ENCODE measurements at regions not wholly inside any gene's neighbourhood (a gene's known extent, or its start where the extent isn't known, plus 50 kb on each side); places are given as distances from the start of the nearest gene placed in this dataset.

GRCh38 chr9:106065579-106066214, 371.4 kb downstream of the TMEM38B start:
- H3K4me2 ChIP-seq (ENCODE audit: insufficient read depth in 1 of 2, low read depth in 2 of 2, low read length in 2 of 2) = no peak overlapping the region
- H3K4ac ChIP-seq (replicated peaks; ENCODE audit: insufficient read length, low read depth, low read length) = no peak overlapping the region
- no peak overlapping the region for H2BK12ac ChIP-seq (ENCODE audit: low read depth, low read length)
- DNase-seq (ENCODE audit: low read depth in 1 of 2, low spot score in 2 of 2) = no peak
- no peaks in the 10 kb centered on the region for H3K27me3 ChIP-seq (replicated peaks in 1 of 4; ENCODE audit: control insufficient read depth in 3 of 4, extremely low read depth in 1 of 4, insufficient read depth in 3 of 4, low read length in 3 of 4)
- no peak overlapping the region for H3K18ac ChIP-seq (ENCODE audit: extremely low read depth, low read length)
- ChIA-PET POLR2A (ENCODE audit: partially characterized antibody) (no interaction called here), CTCF (ENCODE audit: partially characterized antibody) (interaction anchor here (0.6 kb wide), 1 partner anchor 521 kb away, joined by 3 read pairs; no protein-coding TSS in a partner anchor)
- no peak overlapping the region for H4K8ac ChIP-seq (ENCODE audit: extremely low read depth, insufficient read depth, low read length)
- no peak overlapping the region for H2BK20ac ChIP-seq (ENCODE audit: low read length)
- no peak overlapping the region for H2AFZ ChIP-seq (ENCODE audit: low read length)
- H3K9ac ChIP-seq (replicated peaks in 1 of 4; ENCODE audit: extremely low read depth in 1 of 4, low read depth in 3 of 4, low read length in 3 of 4) = no peak overlapping the region
- no peak overlapping the region for H3K14ac ChIP-seq (ENCODE audit: insufficient read length)
- no peak overlapping the region for H3K23ac ChIP-seq (ENCODE audit: insufficient read length)
- H3K79me2 ChIP-seq (ENCODE audit: control insufficient read depth in 1 of 2, insufficient read depth in 2 of 2, low read length in 2 of 2) = no peaks in the 10 kb centered on the region
- no peak overlapping the region for H2BK120ac ChIP-seq (replicated peaks; ENCODE audit: low read depth, low read length)
- H4K5ac ChIP-seq (ENCODE audit: insufficient read length, low read depth, low read length) = no peak overlapping the region
- no peak overlapping the region for H2AK5ac ChIP-seq (ENCODE audit: low read depth, low read length)
- no peaks in the 10 kb centered on the region for H3K79me1 ChIP-seq (ENCODE audit: low read depth, low read length)
- no peak overlapping the region for H2BK15ac ChIP-seq (ENCODE audit: low read length)
- TF ChIP-seq POLR2A (IDR thresholded peaks at IDR 0.05; ENCODE audit: control extremely low read depth in 1 of 2, low read depth in 2 of 2, low read length in 2 of 2) = no peak
- no peak for TF ChIP-seq PHF8 (conservative IDR thresholded peaks at IDR 0.05; ENCODE audit: low read depth, low read length)
- TF ChIP-seq KDM4A (IDR thresholded peaks at IDR 0.05; ENCODE audit: low read depth, low read length, severe bottlenecking) = no peak
- no peak for TF ChIP-seq E2F6 (IDR thresholded peaks at IDR 0.05)
- H3K4me1 ChIP-seq (replicated peaks in 1 of 4; ENCODE audit: control insufficient read depth in 3 of 4, insufficient read depth in 4 of 4, low read length in 3 of 4) = peaks cover 0 to 2% (median 0%) of the 10 kb centered on the region in 4 experiments; a peak in 1 of 7 replicates
- no peak overlapping the region for H3K4me3 ChIP-seq (ENCODE audit: extremely low read depth in 1 of 4, insufficient read depth in 2 of 4, low read depth in 3 of 4, low read length in 4 of 4)
- no peak overlapping the region for H3K27ac ChIP-seq (ENCODE audit: low read depth, low read length)
- no peak for FAIRE-seq
- 87% methylated on average over 2 of the region's 2 CpGs; no CpG with 5 or more reads in 1 of the 2 experiments for WGBS, 2 experiments (ENCODE audit: extremely low coverage in 1 of 2, insufficient coverage in 1 of 2, insufficient read length in 1 of 2, insufficient replicate concordance in 2 of 2, low coverage in 1 of 2, low lambda C conversion rate in 2 of 2, missing lambda C conversion rate in 1 of 2)
- H3K9me3 ChIP-seq (ENCODE audit: insufficient read depth in 2 of 2, low read depth in 1 of 2, low read length in 1 of 2) = no peaks in the 10 kb centered on the region
- H4K91ac ChIP-seq (replicated peaks; ENCODE audit: insufficient read length, low read length) = no peak overlapping the region
- no peak overlapping the region for H2BK5ac ChIP-seq (ENCODE audit: low read depth, low read length)
- no peak overlapping the region for H3K56ac ChIP-seq (replicated peaks; ENCODE audit: insufficient read length, low read depth, low read length)
- H4K20me1 ChIP-seq (replicated peaks in 1 of 2; ENCODE audit: control insufficient read depth in 1 of 2, insufficient read depth in 2 of 2, low read length in 2 of 2) = no peaks in the 10 kb centered on the region
- H3K36me3 ChIP-seq (ENCODE audit: control insufficient read depth in 2 of 4, insufficient read depth in 4 of 4, low read length in 3 of 4) = no peaks in the 10 kb centered on the region
- H3K23me2 ChIP-seq (ENCODE audit: low read depth, low read length) = no peaks in the 10 kb centered on the region

All from H1 (cell line).